K562 (cell line): ENCODE measurements at regions not wholly inside any gene's neighbourhood (a gene's known extent, or its start where the extent isn't known, plus 50 kb on each side); places are given as distances from the start of the nearest gene placed in this dataset.

ENCODE experiments used
- CAMTA2 ChIP-seq: fragments of 250-450 bp; sonication (Bioruptor Pico); conservative IDR thresholded peaks from 2 replicates; pipeline ENCODE4 v1.5.1; 2022
- CEBPB ChIP-seq: fragments of 450-650 bp; IDR thresholded peaks from 2 replicates; pipeline ENCODE4 v1.6.1; 2016; ENCODE audit warnings: missing genetic modification characterization, missing compliant biosample characterization
- ZNF79 ChIP-seq: fragments of 250-450 bp; sonication (Bioruptor Pico); IDR thresholded peaks from 2 replicates; pipeline ENCODE4 v1.4.0; 2020; ENCODE audit warnings: low read depth, mild to moderate bottlenecking, moderate library complexity

GRCh38 chr13:109545931-109546330, 240.5 kb downstream of the IRS2 start:
- TF ChIP-seq ZNF79 (CRISPR knock-in tag) = no peak
- TF ChIP-seq CAMTA2 (CRISPR knock-in tag) = no peak
- TF ChIP-seq CEBPB (tag) = no peak
